ENCODE measurements at regions not wholly inside any gene's neighbourhood (a gene's known extent, or its start where the extent isn't known, plus 50 kb on each side); places are given as distances from the start of the nearest gene placed in this dataset.

- H3K4me3 ChIP-seq (ENCODE audit: low read depth, low read length), result no peak overlapping the region
- in situ Hi-C loops (cut with HindIII; ENCODE audit: low sequenced_read_pairs), result no loop called here
- DNase-seq (ENCODE audit: low read depth, low spot score), result no peak
- no peak for TF ChIP-seq CTCF (IDR thresholded peaks at IDR 0.05; ENCODE audit: low read depth, low read length)
Measured at GRCh38 chr13:87907202-87907601, 236.0 kb downstream of the SLITRK5 start.

GRCh38 chr13:87919956-87920355 is 248.8 kb downstream of the SLITRK5 start:
- no peak for TF ChIP-seq CTCF (IDR thresholded peaks at IDR 0.05; ENCODE audit: low read depth, low read length)
- DNase-seq (ENCODE audit: low read depth, low spot score), result no peak
- in situ Hi-C loops (cut with HindIII; ENCODE audit: low sequenced_read_pairs), result no loop called here
- H3K4me3 ChIP-seq (ENCODE audit: low read depth, low read length), result no peak overlapping the region

GRCh38 chr13:87923753-87924152 is 252.6 kb downstream of the SLITRK5 start:
- no peak for TF ChIP-seq CTCF (IDR thresholded peaks at IDR 0.05; ENCODE audit: low read depth, low read length)
- in situ Hi-C loops (cut with HindIII; ENCODE audit: low sequenced_read_pairs), result no loop called here
- H3K4me3 ChIP-seq (ENCODE audit: low read depth, low read length), result no peak overlapping the region
- DNase-seq (ENCODE audit: low read depth, low spot score), result no peak

GRCh38 chr13:87925006-87925405 is 253.8 kb downstream of the SLITRK5 start:
- no peak for DNase-seq (ENCODE audit: low read depth, low spot score)
- no peak overlapping the region for H3K4me3 ChIP-seq (ENCODE audit: low read depth, low read length)
- in situ Hi-C loops (cut with HindIII; ENCODE audit: low sequenced_read_pairs), result no loop called here
- no peak for TF ChIP-seq CTCF (IDR thresholded peaks at IDR 0.05; ENCODE audit: low read depth, low read length)

GRCh38 chr13:87940776-87941175 is 269.6 kb downstream of the SLITRK5 start:
- no peak for TF ChIP-seq CTCF (IDR thresholded peaks at IDR 0.05; ENCODE audit: low read depth, low read length)
- no peak for DNase-seq (ENCODE audit: low read depth, low spot score)
- in situ Hi-C loops (cut with HindIII; ENCODE audit: low sequenced_read_pairs), result no loop called here
- H3K4me3 ChIP-seq (ENCODE audit: low read depth, low read length), result no peak overlapping the region

GRCh38 chr13:87941226-87941625 is 270.1 kb downstream of the SLITRK5 start:
- H3K4me3 ChIP-seq (ENCODE audit: low read depth, low read length), result no peak overlapping the region
- in situ Hi-C loops (cut with HindIII; ENCODE audit: low sequenced_read_pairs), result no loop called here
- no peak for TF ChIP-seq CTCF (IDR thresholded peaks at IDR 0.05; ENCODE audit: low read depth, low read length)
- no peak for DNase-seq (ENCODE audit: low read depth, low spot score)

- no peak for TF ChIP-seq CTCF (IDR thresholded peaks at IDR 0.05; ENCODE audit: low read depth, low read length)
- H3K4me3 ChIP-seq (ENCODE audit: low read depth, low read length), result no peak overlapping the region
- in situ Hi-C loops (cut with HindIII; ENCODE audit: low sequenced_read_pairs), result no loop called here
- no peak for DNase-seq (ENCODE audit: low read depth, low spot score)
Measured at GRCh38 chr13:87942205-87942604, 271.0 kb downstream of the SLITRK5 start.

Measured in astrocyte of the spinal cord (primary cell).